ENCODE measurements at regions not wholly inside any gene's neighbourhood (a gene's known extent, or its start where the extent isn't known, plus 50 kb on each side); places are given as distances from the start of the nearest gene placed in this dataset.

DNA sequence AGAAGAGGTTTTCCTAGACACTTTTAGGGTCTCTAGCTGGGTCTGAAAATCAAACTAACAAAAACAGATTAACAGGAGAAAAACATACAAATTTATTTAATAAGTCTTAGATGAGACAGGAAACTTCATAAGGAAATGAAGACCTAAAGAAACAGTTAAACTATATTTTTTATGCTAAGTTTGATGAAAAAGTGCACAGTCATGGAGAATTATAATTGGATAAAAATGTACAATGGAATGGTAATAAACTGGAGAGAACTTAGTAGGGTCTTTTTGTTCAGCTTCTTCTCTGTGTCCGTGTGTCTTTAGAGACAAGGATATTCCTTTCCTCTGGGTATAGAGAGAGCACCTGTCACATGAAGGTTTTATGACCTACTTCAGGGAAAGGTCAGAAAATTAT is 323.4 kb downstream of the RAB38 start:
- TF ChIP-seq EZH2 (IDR thresholded peaks at IDR 0.05; ENCODE audit: low read length, unreplicated experiment) (no peak), EZH2phosphoT487 (IDR thresholded peaks at IDR 0.05; ENCODE audit: borderline replicate concordance, low read length) (no peak)
- TF ChIP-seq, protein P1, sequence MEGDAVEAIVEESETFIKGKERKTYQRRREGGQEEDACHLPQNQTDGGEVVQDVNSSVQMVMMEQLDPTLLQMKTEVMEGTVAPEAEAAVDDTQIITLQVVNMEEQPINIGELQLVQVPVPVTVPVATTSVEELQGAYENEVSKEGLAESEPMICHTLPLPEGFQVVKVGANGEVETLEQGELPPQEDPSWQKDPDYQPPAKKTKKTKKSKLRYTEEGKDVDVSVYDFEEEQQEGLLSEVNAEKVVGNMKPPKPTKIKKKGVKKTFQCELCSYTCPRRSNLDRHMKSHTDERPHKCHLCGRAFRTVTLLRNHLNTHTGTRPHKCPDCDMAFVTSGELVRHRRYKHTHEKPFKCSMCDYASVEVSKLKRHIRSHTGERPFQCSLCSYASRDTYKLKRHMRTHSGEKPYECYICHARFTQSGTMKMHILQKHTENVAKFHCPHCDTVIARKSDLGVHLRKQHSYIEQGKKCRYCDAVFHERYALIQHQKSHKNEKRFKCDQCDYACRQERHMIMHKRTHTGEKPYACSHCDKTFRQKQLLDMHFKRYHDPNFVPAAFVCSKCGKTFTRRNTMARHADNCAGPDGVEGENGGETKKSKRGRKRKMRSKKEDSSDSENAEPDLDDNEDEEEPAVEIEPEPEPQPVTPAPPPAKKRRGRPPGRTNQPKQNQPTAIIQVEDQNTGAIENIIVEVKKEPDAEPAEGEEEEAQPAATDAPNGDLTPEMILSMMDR (conservative IDR thresholded peaks at IDR 0.05; ENCODE audit: low read depth, low read length), result no peak
- Histone ChIP-seq H3K4me1 (ENCODE audit: insufficient read depth, low read length) (peaks cover 15% of the 10 kb centered on the region), H4K20me1 (ENCODE audit: low read length) (no peaks in the 10 kb centered on the region), H2AFZ (ENCODE audit: low read length) (no peak overlapping the region), H3F3A (ENCODE audit: low read length, unreplicated experiment) (no peaks in the 10 kb centered on the region), H3K9me3 (ENCODE audit: low read length) (no peaks in the 10 kb centered on the region), H3K36me3 (ENCODE audit: low read depth, low read length) (no peaks in the 10 kb centered on the region), H3K27me3 (ENCODE audit: low read length) (no peaks in the 10 kb centered on the region), H3K4me2 (ENCODE audit: low read length) (peak overlapping the region; percentile 24), H3K9ac (ENCODE audit: low read length) (peak overlapping the region; percentile 62), H3K4me3 (ENCODE audit: low read length) (no peak overlapping the region), H3K9me2 (replicated peaks; ENCODE audit: low read length) (no peaks in the 10 kb centered on the region), H3K79me2 (ENCODE audit: low read length) (no peaks in the 10 kb centered on the region), H3K27ac (ENCODE audit: low read length) (peak overlapping the region; percentile 91)
- BruUV-seq (replicated peaks), result TSS peak; percentile 56
- intact Hi-C loops (cut with micrococcal nuclease), result loop anchor here (2.0 kb wide), 1 partner anchor 31 kb away; no protein-coding TSS in a partner anchor
- CTCF ChIA-PET, result no interaction called here
- ATAC-seq, result no peak
- DNase-seq, result no peak
- POLR2A ChIA-PET (ENCODE audit: unreplicated experiment), result interaction anchor here (0.6 kb wide), 1 partner anchor 351 kb away, joined by 3 read pairs; no protein-coding TSS in a partner anchor

DNA sequence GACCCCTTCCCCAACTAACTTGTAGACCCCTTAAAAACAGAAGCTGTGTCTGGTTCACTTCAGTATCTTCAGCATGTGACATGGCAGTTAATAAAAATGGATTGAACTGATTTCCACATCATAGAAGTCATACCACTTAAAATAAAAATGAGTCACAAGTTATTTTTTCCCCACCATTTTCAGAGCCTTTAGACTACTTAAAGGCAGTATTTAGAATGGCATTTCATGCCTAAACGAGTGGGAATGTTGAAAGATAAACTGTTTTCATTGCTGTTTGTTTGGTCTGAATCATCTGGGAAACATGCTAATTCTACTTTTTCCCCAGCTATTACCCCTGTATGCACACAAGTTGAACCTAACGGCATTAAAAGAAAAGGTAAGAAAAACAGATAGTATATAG is 324.0 kb downstream of the RAB38 start:
- POLR2A ChIA-PET (ENCODE audit: unreplicated experiment), result interaction anchor here (0.6 kb wide), 1 partner anchor 351 kb away, joined by 3 read pairs; no protein-coding TSS in a partner anchor

GRCh38 chr11:87849216-87849615 is 326.0 kb downstream of the RAB38 start:
- no peak overlapping the region for H3K27ac ChIP-seq (ENCODE audit: low read length)
- H4K20me1 ChIP-seq (ENCODE audit: low read length), result no peaks in the 10 kb centered on the region
- no peak overlapping the region for H2AFZ ChIP-seq (ENCODE audit: low read length)
- TF ChIP-seq EZH2phosphoT487 (IDR thresholded peaks at IDR 0.05; ENCODE audit: borderline replicate concordance, low read length) (no peak), EZH2 (IDR thresholded peaks at IDR 0.05; ENCODE audit: low read length, unreplicated experiment) (no peak)
- TF ChIP-seq, protein P1 (conservative IDR thresholded peaks at IDR 0.05; ENCODE audit: low read depth, low read length), result no peak
- no peak overlapping the region for H3K9ac ChIP-seq (ENCODE audit: low read length)
- no peak for ATAC-seq
- CTCF ChIA-PET, result interaction anchor here (0.6 kb wide), 1 partner anchor 142 kb away, joined by 3 read pairs; no protein-coding TSS in a partner anchor
- H3K9me3 ChIP-seq (ENCODE audit: low read length), result no peaks in the 10 kb centered on the region
- no peaks in the 10 kb centered on the region for H3F3A ChIP-seq (ENCODE audit: low read length, unreplicated experiment)
- intact Hi-C loops (cut with micrococcal nuclease), result no loop called here
- no peaks in the 10 kb centered on the region for H3K27me3 ChIP-seq (ENCODE audit: low read length)
- H3K4me1 ChIP-seq (ENCODE audit: insufficient read depth, low read length), result peaks cover 15% of the 10 kb centered on the region
- no peaks in the 10 kb centered on the region for H3K9me2 ChIP-seq (replicated peaks; ENCODE audit: low read length)
- no peaks in the 10 kb centered on the region for H3K79me2 ChIP-seq (ENCODE audit: low read length)
- DNase-seq, result no peak
- no TSS peak for BruUV-seq (replicated peaks)
- H3K4me2 ChIP-seq (ENCODE audit: low read length), result no peak overlapping the region
- H3K36me3 ChIP-seq (ENCODE audit: low read depth, low read length), result no peaks in the 10 kb centered on the region
- no peak overlapping the region for H3K4me3 ChIP-seq (ENCODE audit: low read length)
- POLR2A ChIA-PET (ENCODE audit: unreplicated experiment), result no interaction called here

More for the DNA sequence above, 324.0 kb downstream of the RAB38 start:
- peak overlapping the region; percentile 91 for H3K27ac ChIP-seq (ENCODE audit: low read length)
- H3K4me2 ChIP-seq (ENCODE audit: low read length), result peak overlapping the region; percentile 37
- CTCF ChIA-PET, result no interaction called here
- H3K9me2 ChIP-seq (replicated peaks; ENCODE audit: low read length), result no peaks in the 10 kb centered on the region
- H3K79me2 ChIP-seq (ENCODE audit: low read length), result no peaks in the 10 kb centered on the region
- H3K4me3 ChIP-seq (ENCODE audit: low read length), result no peak overlapping the region
- TF ChIP-seq, protein P1 (conservative IDR thresholded peaks at IDR 0.05; ENCODE audit: low read depth, low read length), result no peak
- TF ChIP-seq EZH2phosphoT487 (IDR thresholded peaks at IDR 0.05; ENCODE audit: borderline replicate concordance, low read length), result no peak
- no peak for TF ChIP-seq EZH2 (IDR thresholded peaks at IDR 0.05; ENCODE audit: low read length, unreplicated experiment)
- H3K36me3 ChIP-seq (ENCODE audit: low read depth, low read length), result no peaks in the 10 kb centered on the region
- peak overlapping the region; percentile 68 for H3K9ac ChIP-seq (ENCODE audit: low read length)
- no peaks in the 10 kb centered on the region for H3F3A ChIP-seq (ENCODE audit: low read length, unreplicated experiment)
- intact Hi-C loops (cut with micrococcal nuclease), result loop anchor here (2.0 kb wide), 1 partner anchor 30 kb away; no protein-coding TSS in a partner anchor
- DNase-seq, result peak; percentile 86
- BruUV-seq (replicated peaks), result no TSS peak
- H3K4me1 ChIP-seq (ENCODE audit: insufficient read depth, low read length), result peaks cover 15% of the 10 kb centered on the region
- no peaks in the 10 kb centered on the region for H3K9me3 ChIP-seq (ENCODE audit: low read length)
- peak; percentile 96 for ATAC-seq
- peak overlapping the region; percentile 39 for H2AFZ ChIP-seq (ENCODE audit: low read length)
- H3K27me3 ChIP-seq (ENCODE audit: low read length), result no peaks in the 10 kb centered on the region
- no peaks in the 10 kb centered on the region for H4K20me1 ChIP-seq (ENCODE audit: low read length)

Data from PC-3 (cell line).